ENCODE measurements at regions not wholly inside any gene's neighbourhood (a gene's known extent, or its start where the extent isn't known, plus 50 kb on each side); places are given as distances from the start of the nearest gene placed in this dataset.

- no TSS peak for BruUV-seq (replicated peaks)
- Histone ChIP-seq H3K79me2 (ENCODE audit: control insufficient read depth, insufficient read depth, low read length) (no peaks in the 10 kb centered on the region), H3K27me3 (ENCODE audit: control insufficient read depth in 2 of 2, insufficient read depth in 2 of 2, low read length in 2 of 2) (peaks cover 2 to 12% of the 10 kb centered on the region in 2 experiments; a peak in 4 of 5 replicates), H3K4me3 (no peak overlapping the region), H3K27ac (ENCODE audit: extremely low read depth, low read depth, low read length) (no peak overlapping the region), H3K9me1 (ENCODE audit: control insufficient read depth, insufficient read depth, low read length) (no peaks in the 10 kb centered on the region), H4K20me1 (replicated peaks; ENCODE audit: control insufficient read depth, insufficient read depth, low read length) (no peaks in the 10 kb centered on the region), H3K9ac (ENCODE audit: insufficient read depth in 1 of 2, low read depth in 2 of 2, low read length in 2 of 2) (no peak overlapping the region), H3K4me2 (ENCODE audit: insufficient read depth, low read length) (no peak overlapping the region), H3K4me1 (replicated peaks in 1 of 2; ENCODE audit: control insufficient read depth in 2 of 2, insufficient read depth in 2 of 2, low read length in 2 of 2) (no peaks in the 10 kb centered on the region), H3K9me3 (replicated peaks; ENCODE audit: control insufficient read depth, insufficient read depth, low read depth, low read length) (no peaks in the 10 kb centered on the region), H2AFZ (ENCODE audit: low read depth, low read length) (no peak overlapping the region), H3K36me3 (ENCODE audit: control insufficient read depth, insufficient read depth, low read length) (no peaks in the 10 kb centered on the region)
- 4% methylated on average over 3 of the region's 4 CpGs for WGBS (ENCODE audit: insufficient coverage, low coverage, missing lambda C conversion rate)
- intact Hi-C loops (cut with micrococcal nuclease) = no loop called here
- ATAC-seq (no peak), DNase-seq (ENCODE audit: extremely low read depth in 1 of 4, low spot score in 3 of 4) (no peak), FAIRE-seq (no peak)
- in situ Hi-C loops (cut with MboI) = no loop called here
- ChIA-PET POLR2A (no interaction called here), CTCF (ENCODE audit: low intra/inter-chr PET ratio) (no interaction called here)
- TF ChIP-seq DACH1 (IDR thresholded peaks at IDR 0.05; ENCODE audit: partially characterized antibody) = no peak
- no peak for TF ChIP-seq SMAD3 (CRISPR knock-in tag; conservative IDR thresholded peaks at IDR 0.05)
- no peak for TF ChIP-seq PREB (CRISPR knock-in tag; IDR thresholded peaks at IDR 0.05)
- no peak for TF ChIP-seq EHMT2 (IDR thresholded peaks at IDR 0.05)
- TF ChIP-seq CBFA2T2 (conservative IDR thresholded peaks at IDR 0.05) = no peak
- TF ChIP-seq CREBBP (IDR thresholded peaks at IDR 0.05; ENCODE audit: low read depth, low read length) = no peak
- no peak for TF ChIP-seq TBP (optimal IDR thresholded peaks at IDR 0.05; ENCODE audit: low read depth, low read length)
- TF ChIP-seq ATF7 (IDR thresholded peaks at IDR 0.05) = no peak
- TF ChIP-seq KDM2B (CRISPR knock-in tag; IDR thresholded peaks at IDR 0.05) = no peak
- no peak for TF ChIP-seq PURB (CRISPR knock-in tag; IDR thresholded peaks at IDR 0.05; ENCODE audit: low read depth)
- TF ChIP-seq NBN (IDR thresholded peaks at IDR 0.05; ENCODE audit: low read depth) = no peak
- no peak for TF ChIP-seq SIX5 (IDR thresholded peaks at IDR 0.05; ENCODE audit: borderline replicate concordance in 1 of 2, insufficient read depth in 1 of 2, low read depth in 1 of 2, low read length in 2 of 2)
- no peak for TF ChIP-seq PHB2 (IDR thresholded peaks at IDR 0.05; ENCODE audit: low read depth)
- TF ChIP-seq PKNOX1 (IDR thresholded peaks at IDR 0.05) = no peak
- TF ChIP-seq SUPT5H (IDR thresholded peaks at IDR 0.05) = no peak
- TF ChIP-seq NR2F6 (CRISPR knock-in tag; IDR thresholded peaks at IDR 0.05) = no peak
- no peak for TF ChIP-seq ZNF280B (CRISPR knock-in tag; IDR thresholded peaks at IDR 0.05)
- TF ChIP-seq ZNF609 (CRISPR knock-in tag; IDR thresholded peaks at IDR 0.05; ENCODE audit: borderline replicate concordance) = no peak
Measured at GRCh38 chr2:106032676-106033075, 161.4 kb downstream of the UXS1 start.
